IMR-90 (cell line): ENCODE measurements at regions not wholly inside any gene's neighbourhood (a gene's known extent, or its start where the extent isn't known, plus 50 kb on each side); places are given as distances from the start of the nearest gene placed in this dataset.

Experiments
- ATAC-seq: fragments of 200-7000 bp; cut with Tn5 transposase; 2 replicates; pipeline ENCODE4 v1.9.1; 2020; ENCODE audit warnings: low read depth, mild to moderate bottlenecking, moderate library complexity
- BruUV-seq: library from RNA; stranded (reverse); fragments of 400-500 nt; replicated peaks from 2 replicates; lab custom pipeline; 2021; lab: Mats Ljungman, UMichigan
- CTCF ChIA-PET: fragments of 300-600 bp; formaldehyde crosslinking; extraction: SDS; loops from one replicate; lab custom pipeline; 2021; ENCODE audit warnings: antibody characterized with exemption; lab: Yijun Ruan, JAX
- POLR2A ChIA-PET: fragments of 300-600 bp; sonication (Branson Sonifier 250); formaldehyde crosslinking; loops from one replicate; lab custom pipeline; 2022; ENCODE audit warnings: antibody characterized with exemption; ENCODE audit not compliant: unreplicated experiment; lab: Charles Lee
- DNase-seq: peaks from one replicate; pipeline ENCODE4 v3.0.0; 2013
- H2AFZ ChIP-seq: replicated peaks from 2 replicates; pipeline ENCODE3; 2013; ENCODE audit warnings: low read length, mild to moderate bottlenecking; ENCODE audit not compliant: poor library complexity
- H2AK5ac ChIP-seq: 2 replicates; pipeline ENCODE4 v1.6.1; 2013; ENCODE audit warnings: low read depth, low read length, inconsistent platforms
- H2AK9ac ChIP-seq: replicated peaks from 2 replicates; pipeline ENCODE3; 2013; ENCODE audit warnings: mild to moderate bottlenecking, low read depth, low read length, moderate library complexity; ENCODE audit not compliant: poor library complexity
- H2BK120ac ChIP-seq: 2 replicates; pipeline ENCODE4 v1.6.1; 2013; ENCODE audit warnings: low read depth, low read length, inconsistent platforms
- H2BK15ac ChIP-seq: 3 replicates; pipeline ENCODE4 v1.6.1; 2013; ENCODE audit warnings: low read depth, low read length, inconsistent platforms
- H2BK20ac ChIP-seq: 2 replicates; pipeline ENCODE4 v1.6.1; 2013; ENCODE audit warnings: low read depth, mild to moderate bottlenecking, inconsistent platforms, low read length, moderate library complexity
- H2BK5ac ChIP-seq: 2 replicates; pipeline ENCODE4 v1.6.1; 2013; ENCODE audit warnings: mild to moderate bottlenecking, low read depth, low read length, inconsistent platforms; ENCODE audit not compliant: poor library complexity, severe bottlenecking
- H3K14ac ChIP-seq: replicated peaks from 2 replicates; pipeline ENCODE4 v1.6.1; 2013; ENCODE audit warnings: low read depth, low read length, inconsistent platforms
- H3K18ac ChIP-seq: 2 replicates; pipeline ENCODE4 v1.6.1; 2013; ENCODE audit warnings: low read depth, low read length, control low read depth
- H3K23ac ChIP-seq: 2 replicates; pipeline ENCODE4 v1.6.1; 2013; ENCODE audit warnings: low read depth, low read length, inconsistent platforms
- H3K27ac ChIP-seq: 2 replicates; pipeline ENCODE4 v1.5.1; 2013; ENCODE audit warnings: mild to moderate bottlenecking, control low read depth, low read length; ENCODE audit not compliant: insufficient read depth
- H3K27me3 ChIP-seq: 2 replicates; pipeline ENCODE4 v1.6.1; 2013; ENCODE audit warnings: low read length; ENCODE audit not compliant: control insufficient read depth, insufficient read depth
- H3K36me3 ChIP-seq: 2 replicates; pipeline ENCODE4 v1.6.1; 2013; ENCODE audit warnings: low read length, mixed read lengths; ENCODE audit not compliant: control insufficient read depth, insufficient read depth
- H3K4ac ChIP-seq: 2 replicates; pipeline ENCODE4 v1.6.1; 2013; ENCODE audit warnings: low read depth, low read length, inconsistent platforms
- H3K4me1 ChIP-seq: 2 replicates; pipeline ENCODE4 v1.6.1; 2013; ENCODE audit warnings: low read length, mixed read lengths; ENCODE audit not compliant: control insufficient read depth, insufficient read depth
- H3K4me2 ChIP-seq: 2 replicates; pipeline ENCODE4 v1.6.1; 2013; ENCODE audit warnings: low read depth, mild to moderate bottlenecking, control low read depth, low read length, moderate library complexity
- H3K4me3 ChIP-seq: 2 replicates; pipeline ENCODE4 v1.5.1; 2013; ENCODE audit warnings: low read depth, mild to moderate bottlenecking, control low read depth, low read length, moderate library complexity; ENCODE audit not compliant: insufficient read depth
- H3K56ac ChIP-seq: 2 replicates; pipeline ENCODE4 v1.6.1; 2013; ENCODE audit warnings: low read length, inconsistent platforms; ENCODE audit not compliant: insufficient read depth; ENCODE audit errors: extremely low read depth
- H3K79me1 ChIP-seq, 2 experiments: 2 replicates each; pipeline ENCODE4 v1.6.1; 2013; ENCODE audit warnings: low read length in 2 of 2, inconsistent platforms in 1 of 2, low read depth in 1 of 2
- H3K9ac ChIP-seq: 2 replicates; pipeline ENCODE4 v1.6.1; 2013; ENCODE audit warnings: low read depth, low read length, control low read depth
- H3K9me1 ChIP-seq: 2 replicates; pipeline ENCODE4 v1.6.1; 2013; ENCODE audit warnings: low read length, inconsistent platforms; ENCODE audit not compliant: insufficient read depth
- H3K9me3 ChIP-seq: 2 replicates; pipeline ENCODE4 v1.6.1; 2013; ENCODE audit warnings: low read length; ENCODE audit not compliant: control insufficient read depth, insufficient read depth
- H4K20me1 ChIP-seq: 2 replicates; pipeline ENCODE4 v1.6.1; 2013; ENCODE audit warnings: low read length, inconsistent platforms; ENCODE audit not compliant: insufficient read depth
- H4K5ac ChIP-seq: 2 replicates; pipeline ENCODE4 v1.6.1; 2013; ENCODE audit warnings: mild to moderate bottlenecking, low read depth, low read length, control low read depth
- H4K8ac ChIP-seq, 2 experiments: 2 replicates each; pipeline ENCODE4 v1.6.1; 2013; ENCODE audit warnings: low read depth in 2 of 2, low read length in 2 of 2, control low read depth in 1 of 2, inconsistent platforms in 1 of 2
- H4K91ac ChIP-seq: 2 replicates; pipeline ENCODE4 v1.6.1; 2013; ENCODE audit warnings: low read depth, low read length, inconsistent platforms; ENCODE audit not compliant: insufficient read depth
- BHLHE40 ChIP-seq: fragments of 150-350 bp; IDR thresholded peaks from 2 replicates; pipeline ENCODE4 v1.6.1; 2016; ENCODE audit warnings: mild to moderate bottlenecking, low read depth, low read length
- CEBPB ChIP-seq: IDR thresholded peaks from 2 replicates; pipeline ENCODE4 v1.6.1; 2012; ENCODE audit warnings: low read depth, low read length, improper control_type of control experiment
- CHD1 ChIP-seq: IDR thresholded peaks from 2 replicates; pipeline ENCODE4 v1.6.1; 2012; ENCODE audit warnings: low read depth, low read length, improper control_type of control experiment
- FOS ChIP-seq: fragments of 150-350 bp; IDR thresholded peaks from 2 replicates; pipeline ENCODE4 v1.6.1; 2016; ENCODE audit warnings: low read depth, low read length
- MAFK ChIP-seq: IDR thresholded peaks from 2 replicates; pipeline ENCODE4 v1.6.1; 2012; ENCODE audit warnings: low read depth, low read length, improper control_type of control experiment
- MXI1 ChIP-seq: IDR thresholded peaks from 2 replicates; pipeline ENCODE4 v1.6.1; 2012; ENCODE audit warnings: low read depth, mild to moderate bottlenecking, low read length, moderate library complexity, borderline replicate concordance
- NFE2L2 ChIP-seq: fragments of 150-350 bp; IDR thresholded peaks from 2 replicates; pipeline ENCODE4 v1.6.1; 2016; ENCODE audit warnings: low read depth, mild to moderate bottlenecking, low read length
- POLR2A ChIP-seq: IDR thresholded peaks from 2 replicates; pipeline ENCODE4 v1.6.1; 2012; ENCODE audit warnings: mild to moderate bottlenecking, low read depth, low read length
- RCOR1 ChIP-seq: IDR thresholded peaks from 2 replicates; pipeline ENCODE4 v1.6.1; 2012; ENCODE audit warnings: mild to moderate bottlenecking, low read length, improper control_type of control experiment; ENCODE audit not compliant: insufficient replicate concordance
- SMC3 ChIP-seq: fragments of 150-350 bp; IDR thresholded peaks from 2 replicates; pipeline ENCODE4 v1.6.1; 2016; ENCODE audit warnings: low read depth, mild to moderate bottlenecking, antibody characterized with exemption, low read length, moderate library complexity
- WGBS, 2 experiments: methylation state at CpG; one replicate each; pipeline versions ENCODE4 v1.1.5 to v1.1.7; 2013; ENCODE audit warnings: missing lambda C conversion rate in 2 of 2; ENCODE audit not compliant: insufficient read length in 1 of 2; ENCODE audit errors: extremely low coverage in 2 of 2; 5-methylcytosine and 5-hydroxymethylcytosine counted together
- dilution Hi-C: fragments of 300-500 bp; cut with HindIII; formaldehyde crosslinking; loops from one replicate; pipeline ENCODE4 v1.14.3; 2018; ENCODE audit warnings: low sequenced_read_pairs; ENCODE audit not compliant: unreplicated experiment
- in situ Hi-C: fragments of 300-500 bp; cut with MboI; formaldehyde crosslinking; loops from 3 replicates; pipeline ENCODE4 v1.14.3; 2019; ENCODE audit warnings: low sequenced_read_pairs, inconsistent platforms, mixed read lengths
- intact Hi-C: fragments of 100-400 bp; cut with micrococcal nuclease; formaldehyde crosslinking; loops from 2 replicates; pipeline ENCODE4 v1.10.0; 2022
- TF ChIP-seq, protein P1 (sequence below): fragments of 150-350 bp; IDR thresholded peaks from 2 replicates; pipeline ENCODE4 v1.6.1; 2016; ENCODE audit warnings: low read depth, mild to moderate bottlenecking, low read length, moderate library complexity, borderline replicate concordance
- TF ChIP-seq, protein P2 (sequence below): conservative IDR thresholded peaks from 2 replicates; pipeline ENCODE4 v1.5.1; 2012; ENCODE audit warnings: mild to moderate bottlenecking, low read depth, low read length, improper control_type of control experiment

DNA sequence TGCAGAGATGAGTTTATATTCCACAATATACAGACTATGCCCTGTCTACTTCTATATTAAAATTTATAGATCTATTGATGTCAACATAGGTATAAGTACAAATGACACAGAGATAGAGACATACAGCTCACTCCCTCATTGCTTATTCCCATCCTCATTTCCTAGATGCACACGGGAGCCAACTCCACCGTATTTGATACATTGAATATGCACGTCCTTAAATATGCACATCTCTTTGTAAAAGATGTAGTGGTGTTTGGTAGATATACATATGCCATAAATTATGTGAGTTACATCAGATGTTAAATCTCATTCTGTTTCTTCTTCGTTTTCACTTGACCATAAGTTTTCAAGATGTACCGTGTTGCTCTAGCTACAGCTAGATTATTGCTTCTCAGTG lies 179.2 kb upstream of the RAB6C start:
- ChIA-PET POLR2A (no interaction called here), CTCF (no interaction called here)
- Histone ChIP-seq H3K27me3 (no peaks in the 10 kb centered on the region), H3K9me1 (no peaks in the 10 kb centered on the region), H4K8ac (no peak overlapping the region), H4K91ac (no peak overlapping the region), H3K79me1 (no peaks in the 10 kb centered on the region), H2BK5ac (no peak overlapping the region), H3K14ac (no peak overlapping the region), H2BK15ac (no peak overlapping the region), H3K27ac (no peak overlapping the region), H3K18ac (no peak overlapping the region), H2AK5ac (no peak overlapping the region), H3K9me3 (peaks cover 5% of the 10 kb centered on the region; the same call in 1 of the 2 replicates), H2BK20ac (no peak overlapping the region), H2AK9ac (no peak overlapping the region), H4K5ac (no peak overlapping the region), H3K4ac (no peak overlapping the region), H2AFZ (no peak overlapping the region), H3K4me3 (no peak overlapping the region), H3K4me2 (no peak overlapping the region), H3K56ac (no peak overlapping the region), H3K36me3 (no peaks in the 10 kb centered on the region), H4K20me1 (no peaks in the 10 kb centered on the region), H2BK120ac (no peak overlapping the region), H3K9ac (no peak overlapping the region), H3K23ac (no peak overlapping the region), H3K4me1 (no peaks in the 10 kb centered on the region)
- intact Hi-C loops (no loop called here), dilution Hi-C loops (no loop called here), in situ Hi-C loops (no loop called here)
- ATAC-seq: no peak
- no CpG with 5 or more reads among the region's 5 CpGs for WGBS, 2 experiments
- no TSS peak for BruUV-seq
- no peak for DNase-seq
- no peak for TF ChIP-seq SMC3
- TF ChIP-seq POLR2A: no peak
- no peak for TF ChIP-seq FOS
- TF ChIP-seq MXI1: no peak
- TF ChIP-seq NFE2L2: no peak
- no peak for TF ChIP-seq CHD1
- no peak for TF ChIP-seq RCOR1
- TF ChIP-seq, protein P1, sequence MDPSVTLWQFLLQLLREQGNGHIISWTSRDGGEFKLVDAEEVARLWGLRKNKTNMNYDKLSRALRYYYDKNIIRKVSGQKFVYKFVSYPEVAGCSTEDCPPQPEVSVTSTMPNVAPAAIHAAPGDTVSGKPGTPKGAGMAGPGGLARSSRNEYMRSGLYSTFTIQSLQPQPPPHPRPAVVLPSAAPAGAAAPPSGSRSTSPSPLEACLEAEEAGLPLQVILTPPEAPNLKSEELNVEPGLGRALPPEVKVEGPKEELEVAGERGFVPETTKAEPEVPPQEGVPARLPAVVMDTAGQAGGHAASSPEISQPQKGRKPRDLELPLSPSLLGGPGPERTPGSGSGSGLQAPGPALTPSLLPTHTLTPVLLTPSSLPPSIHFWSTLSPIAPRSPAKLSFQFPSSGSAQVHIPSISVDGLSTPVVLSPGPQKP: no peak
- TF ChIP-seq CEBPB: no peak
- no peak for TF ChIP-seq BHLHE40
- TF ChIP-seq MAFK: no peak
- TF ChIP-seq, protein P2, sequence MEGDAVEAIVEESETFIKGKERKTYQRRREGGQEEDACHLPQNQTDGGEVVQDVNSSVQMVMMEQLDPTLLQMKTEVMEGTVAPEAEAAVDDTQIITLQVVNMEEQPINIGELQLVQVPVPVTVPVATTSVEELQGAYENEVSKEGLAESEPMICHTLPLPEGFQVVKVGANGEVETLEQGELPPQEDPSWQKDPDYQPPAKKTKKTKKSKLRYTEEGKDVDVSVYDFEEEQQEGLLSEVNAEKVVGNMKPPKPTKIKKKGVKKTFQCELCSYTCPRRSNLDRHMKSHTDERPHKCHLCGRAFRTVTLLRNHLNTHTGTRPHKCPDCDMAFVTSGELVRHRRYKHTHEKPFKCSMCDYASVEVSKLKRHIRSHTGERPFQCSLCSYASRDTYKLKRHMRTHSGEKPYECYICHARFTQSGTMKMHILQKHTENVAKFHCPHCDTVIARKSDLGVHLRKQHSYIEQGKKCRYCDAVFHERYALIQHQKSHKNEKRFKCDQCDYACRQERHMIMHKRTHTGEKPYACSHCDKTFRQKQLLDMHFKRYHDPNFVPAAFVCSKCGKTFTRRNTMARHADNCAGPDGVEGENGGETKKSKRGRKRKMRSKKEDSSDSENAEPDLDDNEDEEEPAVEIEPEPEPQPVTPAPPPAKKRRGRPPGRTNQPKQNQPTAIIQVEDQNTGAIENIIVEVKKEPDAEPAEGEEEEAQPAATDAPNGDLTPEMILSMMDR: no peak
